ENCODE measurements at regions not wholly inside any gene's neighbourhood (a gene's known extent, or its start where the extent isn't known, plus 50 kb on each side); places are given as distances from the start of the nearest gene placed in this dataset.

DNA sequence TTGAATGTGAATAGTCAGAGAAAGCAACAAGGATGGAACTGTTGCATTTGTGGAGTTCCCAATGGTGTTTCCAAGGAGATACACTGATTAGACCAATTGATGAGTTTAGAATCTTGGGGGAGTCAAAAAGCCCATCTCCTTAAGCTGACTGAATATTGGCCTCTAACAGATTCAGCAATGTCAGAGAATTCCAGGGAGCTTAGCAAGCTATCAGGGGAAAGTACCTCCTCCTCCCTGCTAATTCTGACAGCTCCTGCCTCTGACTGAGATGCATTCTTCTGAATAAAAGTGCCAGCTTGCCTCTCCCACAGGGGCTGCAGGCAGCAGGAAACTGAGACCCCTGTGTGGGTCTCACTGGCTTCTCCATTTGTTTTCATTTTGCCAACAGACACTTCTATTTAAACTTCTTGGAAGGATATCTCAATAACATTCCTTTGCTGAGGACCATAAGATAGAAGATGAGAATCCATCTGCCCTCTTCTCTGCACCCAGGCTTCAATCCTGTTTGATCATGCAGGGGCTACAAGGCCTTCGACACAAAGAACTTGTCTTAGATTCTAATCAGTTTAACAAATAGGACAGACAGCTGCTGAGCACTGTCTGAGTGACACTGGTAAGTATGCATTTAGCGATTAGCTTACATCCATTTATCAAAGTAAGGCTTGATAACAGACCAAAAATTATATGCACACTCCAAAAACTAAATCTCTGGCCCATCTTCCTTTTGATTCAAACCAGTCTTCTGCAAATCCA, 1080.8 kb downstream of the TUSC7 start:
- no peak for TF ChIP-seq POLR2A (IDR thresholded peaks at IDR 0.05)
- TF ChIP-seq, protein P1, sequence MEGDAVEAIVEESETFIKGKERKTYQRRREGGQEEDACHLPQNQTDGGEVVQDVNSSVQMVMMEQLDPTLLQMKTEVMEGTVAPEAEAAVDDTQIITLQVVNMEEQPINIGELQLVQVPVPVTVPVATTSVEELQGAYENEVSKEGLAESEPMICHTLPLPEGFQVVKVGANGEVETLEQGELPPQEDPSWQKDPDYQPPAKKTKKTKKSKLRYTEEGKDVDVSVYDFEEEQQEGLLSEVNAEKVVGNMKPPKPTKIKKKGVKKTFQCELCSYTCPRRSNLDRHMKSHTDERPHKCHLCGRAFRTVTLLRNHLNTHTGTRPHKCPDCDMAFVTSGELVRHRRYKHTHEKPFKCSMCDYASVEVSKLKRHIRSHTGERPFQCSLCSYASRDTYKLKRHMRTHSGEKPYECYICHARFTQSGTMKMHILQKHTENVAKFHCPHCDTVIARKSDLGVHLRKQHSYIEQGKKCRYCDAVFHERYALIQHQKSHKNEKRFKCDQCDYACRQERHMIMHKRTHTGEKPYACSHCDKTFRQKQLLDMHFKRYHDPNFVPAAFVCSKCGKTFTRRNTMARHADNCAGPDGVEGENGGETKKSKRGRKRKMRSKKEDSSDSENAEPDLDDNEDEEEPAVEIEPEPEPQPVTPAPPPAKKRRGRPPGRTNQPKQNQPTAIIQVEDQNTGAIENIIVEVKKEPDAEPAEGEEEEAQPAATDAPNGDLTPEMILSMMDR (IDR thresholded peaks at IDR 0.05), result no peak
- DNase-seq, result no peak
- intact Hi-C loops (cut with DNase I), result no loop called here
- Histone ChIP-seq H3K27ac (no peak overlapping the region), H3K9me3 (no peaks in the 10 kb centered on the region), H3K4me3 (no peak overlapping the region), H3K27me3 (no peaks in the 10 kb centered on the region), H3K36me3 (no peaks in the 10 kb centered on the region), H3K4me1 (no peaks in the 10 kb centered on the region)
- 13% methylated on average over 2 of the region's 2 CpGs for WGBS (ENCODE audit: insufficient coverage, low coverage, low lambda C conversion rate, missing lambda C conversion rate)
- ATAC-seq, result no peak

DNA sequence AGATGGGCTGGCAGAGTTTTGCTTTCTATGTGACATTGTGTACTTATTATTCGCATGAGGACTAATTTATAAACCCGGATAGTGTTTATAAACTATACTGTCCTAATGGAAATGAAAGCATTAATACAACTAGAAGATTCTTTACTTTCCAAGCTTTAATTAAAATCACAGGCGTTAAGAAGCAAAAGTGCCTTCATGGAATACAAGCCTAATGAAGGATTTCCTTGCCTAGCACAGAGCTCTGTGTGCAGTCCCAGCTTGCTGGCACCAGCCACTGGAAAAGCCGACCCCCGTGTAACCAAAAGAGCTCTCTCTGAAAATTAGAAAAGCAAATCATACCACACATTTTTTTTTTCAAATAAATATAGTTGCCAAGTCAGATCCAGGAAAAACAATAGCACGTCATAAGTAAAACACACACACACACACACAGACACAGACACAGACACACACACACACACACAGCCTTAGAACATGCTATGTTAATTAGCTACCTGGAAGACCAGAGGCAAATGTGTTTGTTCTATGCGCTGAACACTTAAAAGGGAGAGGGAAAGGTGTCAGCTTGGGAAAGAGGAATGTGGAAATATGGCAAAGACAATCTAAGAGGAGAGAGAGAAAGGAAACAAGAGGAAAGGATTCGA, 1084.2 kb downstream of the TUSC7 start:
- no peak for TF ChIP-seq POLR2A (IDR thresholded peaks at IDR 0.05)
- TF ChIP-seq, protein P1 (IDR thresholded peaks at IDR 0.05), result no peak
- no peaks in the 10 kb centered on the region for H3K4me1 ChIP-seq
- 49% methylated on average over 8 of the region's 8 CpGs for WGBS (ENCODE audit: insufficient coverage, low coverage, low lambda C conversion rate, missing lambda C conversion rate)
- H3K4me3 ChIP-seq, result no peak overlapping the region
- H3K27ac ChIP-seq, result no peak overlapping the region
- H3K27me3 ChIP-seq, result no peaks in the 10 kb centered on the region
- ATAC-seq (no peak), DNase-seq (no peak)
- no peaks in the 10 kb centered on the region for H3K9me3 ChIP-seq
- intact Hi-C loops (cut with DNase I), result no loop called here
- no peaks in the 10 kb centered on the region for H3K36me3 ChIP-seq

DNA sequence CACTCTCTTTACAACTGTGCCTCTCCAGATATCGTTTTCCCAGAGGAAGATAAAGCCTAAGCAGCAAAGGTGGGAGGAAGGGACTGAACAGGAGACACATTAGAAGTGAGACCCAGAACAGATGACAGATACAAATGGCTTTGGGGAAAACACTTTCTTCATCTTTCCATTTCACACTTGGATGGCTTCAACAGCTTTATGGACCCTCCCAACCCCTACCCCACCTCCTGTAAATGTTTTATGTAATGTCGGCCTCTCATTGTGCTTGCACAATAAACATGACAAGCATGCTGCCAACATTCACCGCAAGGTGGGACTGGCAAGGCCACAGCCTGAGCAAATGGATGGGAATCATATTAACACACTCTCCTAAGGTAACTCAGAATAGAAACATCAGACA, 1088.6 kb downstream of the TUSC7 start:
- Histone ChIP-seq H3K36me3 (no peaks in the 10 kb centered on the region), H3K4me3 (no peak overlapping the region), H3K9me3 (no peaks in the 10 kb centered on the region), H3K27me3 (no peaks in the 10 kb centered on the region), H3K4me1 (no peaks in the 10 kb centered on the region), H3K27ac (no peak overlapping the region)
- ATAC-seq, result no peak
- TF ChIP-seq, protein P1 (IDR thresholded peaks at IDR 0.05), result no peak
- TF ChIP-seq POLR2A (IDR thresholded peaks at IDR 0.05), result no peak
- 41% methylated on average over 3 of the region's 3 CpGs for WGBS (ENCODE audit: insufficient coverage, low coverage, low lambda C conversion rate, missing lambda C conversion rate)
- intact Hi-C loops (cut with DNase I), result no loop called here
- DNase-seq, result no peak

DNA sequence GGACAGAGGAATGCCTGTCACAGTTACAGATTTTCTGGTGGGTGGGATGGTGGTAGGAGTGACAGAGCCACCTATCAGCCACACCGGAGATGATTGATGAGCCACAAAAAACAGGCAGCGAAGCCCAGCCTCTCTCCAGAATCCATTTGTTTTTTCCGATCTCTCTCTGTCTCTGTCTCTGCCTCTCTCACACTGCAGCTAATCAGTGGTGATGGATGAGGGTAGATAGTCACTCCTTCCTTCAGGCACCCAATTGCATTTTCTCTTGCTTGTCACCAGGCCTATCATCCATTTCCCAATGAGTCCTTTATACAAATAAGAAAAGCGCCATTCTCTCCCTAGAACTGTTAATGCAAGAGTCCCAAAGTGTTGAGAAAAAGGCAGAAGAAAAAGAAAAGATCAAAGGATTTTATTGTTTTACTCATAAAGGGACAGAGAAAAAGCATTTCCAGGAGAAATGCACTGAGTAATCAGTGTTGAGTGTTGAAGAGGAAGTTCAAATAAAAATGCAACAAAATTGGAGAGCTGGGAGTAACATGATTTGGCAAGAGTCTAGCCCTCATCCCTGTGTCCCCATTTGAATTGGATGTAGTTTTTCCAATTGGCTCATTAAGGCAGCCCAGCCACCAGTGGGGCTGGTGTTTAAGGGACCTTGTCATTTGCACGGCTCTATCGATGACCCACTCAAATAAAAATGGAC, 1089.3 kb downstream of the TUSC7 start:
- Histone ChIP-seq H3K4me3 (no peak overlapping the region), H3K36me3 (no peaks in the 10 kb centered on the region), H3K27ac (no peak overlapping the region), H3K4me1 (no peaks in the 10 kb centered on the region), H3K9me3 (no peaks in the 10 kb centered on the region), H3K27me3 (no peaks in the 10 kb centered on the region)
- DNase-seq (no peak), ATAC-seq (no peak)
- TF ChIP-seq POLR2A (IDR thresholded peaks at IDR 0.05), result no peak
- TF ChIP-seq, protein P1 (IDR thresholded peaks at IDR 0.05), result no peak
- intact Hi-C loops (cut with DNase I), result no loop called here
- 62% methylated on average over 5 of the region's 6 CpGs for WGBS (ENCODE audit: insufficient coverage, low coverage, low lambda C conversion rate, missing lambda C conversion rate)

Measured in right lobe of liver (tissue), 6 donors.